Upper lobe of left lung (tissue), 6 donors: ENCODE measurements at regions not wholly inside any gene's neighbourhood (a gene's known extent, or its start where the extent isn't known, plus 50 kb on each side); places are given as distances from the start of the nearest gene placed in this dataset.
A peak's percentile ranks its signal among the peaks of the same experiment; 100 is the strongest.
"Not testable (repeated sequence)": the region's sequence is repeated elsewhere in the genome, so short reads cannot be mapped to it uniquely, and the experiment has no call there.

Source experiments
- ATAC-seq, 2 donors: fragments of 200-7000 bp; cut with Tn5 transposase; one replicate each; pipeline ENCODE4 v1.9.1; 2022; ENCODE audit warnings: mild to moderate bottlenecking in 2 of 2, moderate library complexity in 2 of 2; ENCODE audit not compliant: low FRiP score in 2 of 2
- DNase-seq, 2 donors: peaks; one replicate each; pipeline ENCODE4 v3.0.0-alpha.2; 2019 to 2020
- H3K27ac ChIP-seq, 4 donors: fragments of 200-600 bp; sonication (generic); one replicate each; pipeline ENCODE4 v1.5.1; 2016 to 2019
- H3K27me3 ChIP-seq, 4 donors: fragments of 200-600 bp; sonication (generic); one replicate each; pipeline ENCODE4 v1.5.1; 2017 to 2019
- H3K36me3 ChIP-seq, 4 donors: fragments of 200-600 bp; sonication (generic); one replicate each; pipeline ENCODE4 v1.5.1; 2016 to 2019
- H3K4me1 ChIP-seq, 4 donors: fragments of 200-600 bp; sonication (generic); one replicate each; pipeline ENCODE4 v1.5.1; 2018 to 2019
- H3K4me3 ChIP-seq, 4 donors: fragments of 200-600 bp; sonication (generic); one replicate each; pipeline ENCODE4 v1.5.1; 2017 to 2019; ENCODE audit warnings: mild to moderate bottlenecking in 2 of 4, moderate library complexity in 1 of 4
- H3K9me3 ChIP-seq, 4 donors: fragments of 200-600 bp; sonication (generic); one replicate each; pipeline ENCODE4 v1.5.1; 2018 to 2019
- CTCF ChIP-seq, 6 experiments: fragments of 450-650 bp in 4 of 6; fragments of 200-600 bp in 2 of 6; sonication (generic) in 2 of 6; IDR thresholded peaks; one replicate each; pipeline ENCODE4 v1.5.1; 2016 to 2019; ENCODE audit warnings: antibody characterized with exemption in 6 of 6
- EP300 ChIP-seq, 4 donors: sonication (generic); formaldehyde crosslinking; IDR thresholded peaks; one replicate each; pipeline ENCODE4 v1.5.1; 2017; ENCODE audit warnings: antibody characterized with exemption in 4 of 4, control low read depth in 2 of 4
- POLR2A ChIP-seq, 4 donors: fragments of 450-650 bp; IDR thresholded peaks; one replicate each; pipeline ENCODE4 v1.5.1; 2016 to 2017; ENCODE audit warnings: antibody characterized with exemption in 4 of 4, mild to moderate bottlenecking in 2 of 4
- POLR2AphosphoS5 ChIP-seq, 2 donors: sonication (generic); formaldehyde crosslinking; IDR thresholded peaks; one replicate each; pipeline ENCODE4 v1.5.1; 2017; ENCODE audit warnings: antibody characterized with exemption in 2 of 2
- WGBS, 2 donors: methylation state at CpG; one replicate each; pipeline ENCODE4 v1.1.5; 2017 to 2018; 5-methylcytosine and 5-hydroxymethylcytosine counted together
- donor health status: DM: no; HTN: no; CAD: no; lungs with moderate emphysema.
- donor health status: DM: no; HTN: yes; CAD: no; lungs with severe emphysema.

- no peak for DNase-seq
- WGBS, 2 donors = 14 to 19% methylated on average over 1 of the region's 1 CpG
- Histone ChIP-seq H3K4me3 (no peak overlapping the region), H3K27me3 (no peaks in the 10 kb centered on the region), H3K36me3 (no peaks in the 10 kb centered on the region), H3K9me3 (no peaks in the 10 kb centered on the region), H3K27ac (no peak overlapping the region), H3K4me1 (no peaks in the 10 kb centered on the region)
- TF ChIP-seq CTCF (IDR thresholded peaks at IDR 0.05) = no peak
- TF ChIP-seq EP300 (IDR thresholded peaks at IDR 0.05) = no peak
- no peak for TF ChIP-seq POLR2AphosphoS5 (IDR thresholded peaks at IDR 0.05)
- TF ChIP-seq POLR2A (IDR thresholded peaks at IDR 0.05) = no peak
- ATAC-seq = no peak
Measured at GRCh38 chr10:83541046-83541445, 598.3 kb upstream of the GHITM start.

GRCh38 chr10:83542774-83543411 lies 596.4 kb upstream of the GHITM start:
- ATAC-seq = peak in 1 of 2 donors; percentile 46
- TF ChIP-seq CTCF (IDR thresholded peaks at IDR 0.05) = no peak

GRCh38 chr10:83543691-83544462 lies 595.4 kb upstream of the GHITM start:
- no peak overlapping the region for H3K4me3 ChIP-seq
- H3K36me3 ChIP-seq = no peaks in the 10 kb centered on the region
- ATAC-seq = no peak
- no peak overlapping the region for H3K27ac ChIP-seq
- no peaks in the 10 kb centered on the region for H3K27me3 ChIP-seq
- H3K4me1 ChIP-seq = no peaks in the 10 kb centered on the region
- H3K9me3 ChIP-seq = no peaks in the 10 kb centered on the region
- DNase-seq = no peak
- 62 to 76% methylated on average over 2 of the region's 2 CpGs for WGBS, 2 donors
- no peak for TF ChIP-seq POLR2AphosphoS5 (IDR thresholded peaks at IDR 0.05)
- TF ChIP-seq POLR2A (IDR thresholded peaks at IDR 0.05) = no peak
- no peak for TF ChIP-seq EP300 (IDR thresholded peaks at IDR 0.05)
- TF ChIP-seq CTCF (IDR thresholded peaks at IDR 0.05) = no peak

More at GRCh38 chr10:83542774-83543411, 596.4 kb upstream of the GHITM start:
- Histone ChIP-seq H3K27me3 (no peaks in the 10 kb centered on the region), H3K36me3 (no peaks in the 10 kb centered on the region), H3K4me1 (no peaks in the 10 kb centered on the region), H3K4me3 (no peak overlapping the region), H3K27ac (no peak overlapping the region), H3K9me3 (no peaks in the 10 kb centered on the region)
- 85 to 87% methylated on average over 4 of the region's 4 CpGs for WGBS, 2 donors
- DNase-seq = no peak

GRCh38 chr10:83545901-83546391 lies 593.4 kb upstream of the GHITM start:
- WGBS, 2 donors = 2 to 3% methylated on average over 4 of the region's 4 CpGs
- no peaks in the 10 kb centered on the region for H3K9me3 ChIP-seq
- peak in 1 of 2 donors; percentile 32 for ATAC-seq

GRCh38 chr10:83551190-83551589 lies 588.1 kb upstream of the GHITM start:
- not testable (repeated sequence) for H3K4me1 ChIP-seq, ATAC-seq, H3K4me3 ChIP-seq, DNase-seq, H3K27ac ChIP-seq, H3K9me3 ChIP-seq, H3K36me3 ChIP-seq, H3K27me3 ChIP-seq
- 87% methylated on average over 5 of the region's 5 CpGs for WGBS, 2 donors

More at GRCh38 chr10:83545901-83546391, 593.4 kb upstream of the GHITM start:
- Histone ChIP-seq H3K27me3 (no peaks in the 10 kb centered on the region), H3K36me3 (no peaks in the 10 kb centered on the region), H3K4me3 (no peak overlapping the region), H3K27ac (no peak overlapping the region), H3K4me1 (no peaks in the 10 kb centered on the region)
- no peak for DNase-seq
- TF ChIP-seq POLR2A (IDR thresholded peaks at IDR 0.05) (no peak), EP300 (IDR thresholded peaks at IDR 0.05) (no peak)
